Neural crest cell (in vitro differentiated cells): ENCODE measurements at regions not wholly inside any gene's neighbourhood (a gene's known extent, or its start where the extent isn't known, plus 50 kb on each side); places are given as distances from the start of the nearest gene placed in this dataset.

ENCODE experiments used
- DNase-seq: peaks from one replicate; pipeline ENCODE4 v3.0.0; 2021; ENCODE audit warnings: low read depth, mixed read lengths, low spot score
- H3K27ac Mint-ChIP-seq: one replicate; pipeline ENCODE4 v1.8.0; 2021; ENCODE audit warnings: mild to moderate bottlenecking, mixed read lengths; ENCODE audit not compliant: unreplicated experiment
- H3K27me3 Mint-ChIP-seq: 2 replicates; pipeline ENCODE4 v1.8.0; 2021; ENCODE audit warnings: low read depth, mild to moderate bottlenecking, mixed read lengths
- H3K36me3 Mint-ChIP-seq: 2 replicates; pipeline ENCODE4 v1.8.0; 2021; ENCODE audit warnings: low read depth, mild to moderate bottlenecking, mixed read lengths
- H3K4me1 Mint-ChIP-seq: 2 replicates; pipeline ENCODE4 v1.8.0; 2021; ENCODE audit warnings: mixed read lengths
- H3K4me3 Mint-ChIP-seq: one replicate; pipeline ENCODE4 v1.8.0; 2021; ENCODE audit warnings: mild to moderate bottlenecking, mixed read lengths
- H3K9me3 Mint-ChIP-seq: 2 replicates; pipeline ENCODE4 v1.8.0; 2021; ENCODE audit warnings: mixed read lengths
- TF ChIP-seq, protein P1 (sequence below): fragments of 200-600 bp; sonication (generic); conservative IDR thresholded peaks from 2 replicates; pipeline ENCODE4 v1.5.0; 2021; ENCODE audit warnings: antibody characterized with exemption, mild to moderate bottlenecking

GRCh38 chr12:67855103-67855502 is 134.1 kb upstream of the IFNG-AS1 start:
- Mint-ChIP-seq H3K4me3 (no peak overlapping the region), H3K9me3 (peaks cover 10% of the 10 kb centered on the region), H3K27ac (no peak overlapping the region), H3K4me1 (peaks cover 5% of the 10 kb centered on the region), H3K27me3 (no peaks in the 10 kb centered on the region), H3K36me3 (no peaks in the 10 kb centered on the region)
- TF ChIP-seq, protein P1, sequence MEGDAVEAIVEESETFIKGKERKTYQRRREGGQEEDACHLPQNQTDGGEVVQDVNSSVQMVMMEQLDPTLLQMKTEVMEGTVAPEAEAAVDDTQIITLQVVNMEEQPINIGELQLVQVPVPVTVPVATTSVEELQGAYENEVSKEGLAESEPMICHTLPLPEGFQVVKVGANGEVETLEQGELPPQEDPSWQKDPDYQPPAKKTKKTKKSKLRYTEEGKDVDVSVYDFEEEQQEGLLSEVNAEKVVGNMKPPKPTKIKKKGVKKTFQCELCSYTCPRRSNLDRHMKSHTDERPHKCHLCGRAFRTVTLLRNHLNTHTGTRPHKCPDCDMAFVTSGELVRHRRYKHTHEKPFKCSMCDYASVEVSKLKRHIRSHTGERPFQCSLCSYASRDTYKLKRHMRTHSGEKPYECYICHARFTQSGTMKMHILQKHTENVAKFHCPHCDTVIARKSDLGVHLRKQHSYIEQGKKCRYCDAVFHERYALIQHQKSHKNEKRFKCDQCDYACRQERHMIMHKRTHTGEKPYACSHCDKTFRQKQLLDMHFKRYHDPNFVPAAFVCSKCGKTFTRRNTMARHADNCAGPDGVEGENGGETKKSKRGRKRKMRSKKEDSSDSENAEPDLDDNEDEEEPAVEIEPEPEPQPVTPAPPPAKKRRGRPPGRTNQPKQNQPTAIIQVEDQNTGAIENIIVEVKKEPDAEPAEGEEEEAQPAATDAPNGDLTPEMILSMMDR, result no peak
- no peak for DNase-seq

DNA sequence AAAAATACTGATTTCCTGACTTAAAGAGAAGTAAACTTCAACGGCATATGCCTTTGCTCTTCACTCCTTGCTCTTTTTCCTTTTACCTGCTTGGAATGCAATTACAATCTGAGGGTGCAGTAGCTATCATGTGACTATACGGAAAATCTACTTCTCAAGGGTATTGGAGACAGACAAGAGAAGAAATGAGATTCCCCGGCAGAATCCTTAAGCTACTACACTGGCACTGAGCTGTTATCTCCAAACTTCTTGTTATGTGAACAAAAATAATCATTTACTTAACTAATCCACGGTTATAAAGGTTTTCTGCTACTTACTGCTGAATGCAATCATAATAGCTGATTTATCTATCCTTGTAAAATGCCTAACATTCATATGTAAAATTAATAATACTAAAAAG is 118.0 kb upstream of the IFNG-AS1 start:
- Mint-ChIP-seq H3K27ac (no peak overlapping the region), H3K4me3 (no peak overlapping the region), H3K36me3 (peaks cover 2% of the 10 kb centered on the region), H3K27me3 (no peaks in the 10 kb centered on the region), H3K9me3 (peaks cover 14% of the 10 kb centered on the region), H3K4me1 (no peaks in the 10 kb centered on the region)
- TF ChIP-seq, protein P1, result no peak
- no peak for DNase-seq

- no peak overlapping the region for H3K4me3 Mint-ChIP-seq
- no peaks in the 10 kb centered on the region for H3K27me3 Mint-ChIP-seq
- H3K9me3 Mint-ChIP-seq, result peaks cover 6% of the 10 kb centered on the region
- H3K36me3 Mint-ChIP-seq, result peaks cover 2% of the 10 kb centered on the region
- no peak for DNase-seq
- H3K27ac Mint-ChIP-seq, result no peak overlapping the region
- H3K4me1 Mint-ChIP-seq, result no peaks in the 10 kb centered on the region
- TF ChIP-seq, protein P1, result no peak
Observed at GRCh38 chr12:67873355-67873754, 115.9 kb upstream of the IFNG-AS1 start.

- H3K27ac Mint-ChIP-seq, result no peak overlapping the region
- no peak for DNase-seq
- H3K4me1 Mint-ChIP-seq, result no peaks in the 10 kb centered on the region
- H3K36me3 Mint-ChIP-seq, result peaks cover 2% of the 10 kb centered on the region
- H3K4me3 Mint-ChIP-seq, result no peak overlapping the region
- peaks cover 6% of the 10 kb centered on the region for H3K9me3 Mint-ChIP-seq
- no peaks in the 10 kb centered on the region for H3K27me3 Mint-ChIP-seq
- TF ChIP-seq, protein P1, result no peak
Observed at GRCh38 chr12:67876305-67876915, 112.8 kb upstream of the IFNG-AS1 start.

- no peaks in the 10 kb centered on the region for H3K4me1 Mint-ChIP-seq
- no peak for DNase-seq
- no peak overlapping the region for H3K27ac Mint-ChIP-seq
- H3K27me3 Mint-ChIP-seq, result no peaks in the 10 kb centered on the region
- no peak overlapping the region for H3K4me3 Mint-ChIP-seq
- H3K9me3 Mint-ChIP-seq, result peaks cover 6% of the 10 kb centered on the region
- peaks cover 2% of the 10 kb centered on the region for H3K36me3 Mint-ChIP-seq
- TF ChIP-seq, protein P1, result no peak
Observed at GRCh38 chr12:67877727-67878126, 111.5 kb upstream of the IFNG-AS1 start.

- H3K27me3 Mint-ChIP-seq, result no peaks in the 10 kb centered on the region
- no peak for DNase-seq
- TF ChIP-seq, protein P1, result no peak
- no peaks in the 10 kb centered on the region for H3K9me3 Mint-ChIP-seq
- H3K27ac Mint-ChIP-seq, result no peak overlapping the region
- no peak overlapping the region for H3K4me3 Mint-ChIP-seq
- no peaks in the 10 kb centered on the region for H3K36me3 Mint-ChIP-seq
- no peaks in the 10 kb centered on the region for H3K4me1 Mint-ChIP-seq
Observed at GRCh38 chr12:67879937-67880336, 109.3 kb upstream of the IFNG-AS1 start.
